ENCODE measurements at regions not wholly inside any gene's neighbourhood (a gene's known extent, or its start where the extent isn't known, plus 50 kb on each side); places are given as distances from the start of the nearest gene placed in this dataset.

- Histone ChIP-seq H3K9ac (ENCODE audit: low read length in 5 of 5) (no peak overlapping the region), H3K27me3 (ENCODE audit: control insufficient read depth in 5 of 5, insufficient read depth in 4 of 5, low read length in 5 of 5) (peaks cover 0 to 6% (median 5%) of the 10 kb centered on the region in 5 donors), H3K4me3 (ENCODE audit: low read depth in 1 of 5, low read length in 5 of 5) (no peak overlapping the region), H3K9me3 (ENCODE audit: control insufficient read depth in 5 of 5, low read length in 5 of 5) (no peaks in the 10 kb centered on the region), H3K4me1 (ENCODE audit: control insufficient read depth in 5 of 5, insufficient read depth in 5 of 5, low read length in 5 of 5) (no peaks in the 10 kb centered on the region), H3K27ac (ENCODE audit: low read depth, low read length) (no peak overlapping the region), H3K36me3 (ENCODE audit: control insufficient read depth in 5 of 5, insufficient read depth in 5 of 5, low read length in 5 of 5) (no peaks in the 10 kb centered on the region)
Measured at GRCh38 chr20:24109537-24109936, 121.0 kb upstream of the GGTLC1 start.

- Histone ChIP-seq H3K36me3 (ENCODE audit: control insufficient read depth in 5 of 5, insufficient read depth in 5 of 5, low read length in 5 of 5) (no peaks in the 10 kb centered on the region), H3K27ac (ENCODE audit: low read depth, low read length) (no peak overlapping the region), H3K9me3 (ENCODE audit: control insufficient read depth in 5 of 5, low read length in 5 of 5) (no peaks in the 10 kb centered on the region), H3K4me3 (ENCODE audit: low read depth in 1 of 5, low read length in 5 of 5) (no peak overlapping the region), H3K9ac (ENCODE audit: low read length in 5 of 5) (no peak overlapping the region), H3K27me3 (ENCODE audit: control insufficient read depth in 5 of 5, insufficient read depth in 4 of 5, low read length in 5 of 5) (peaks cover 0 to 6% (median 5%) of the 10 kb centered on the region in 5 donors), H3K4me1 (ENCODE audit: control insufficient read depth in 5 of 5, insufficient read depth in 5 of 5, low read length in 5 of 5) (no peaks in the 10 kb centered on the region)
Measured at GRCh38 chr20:24109008-24109407, 120.4 kb upstream of the GGTLC1 start.

- H3K36me3 ChIP-seq (ENCODE audit: control insufficient read depth in 5 of 5, insufficient read depth in 5 of 5, low read length in 5 of 5), result no peaks in the 10 kb centered on the region
- no peak overlapping the region for H3K27ac ChIP-seq (ENCODE audit: low read depth, low read length)
- peaks cover 0 to 10% (median 5%) of the 10 kb centered on the region in 5 donors for H3K27me3 ChIP-seq (ENCODE audit: control insufficient read depth in 5 of 5, insufficient read depth in 4 of 5, low read length in 5 of 5)
- H3K4me1 ChIP-seq (ENCODE audit: control insufficient read depth in 5 of 5, insufficient read depth in 5 of 5, low read length in 5 of 5), result no peaks in the 10 kb centered on the region
- no peaks in the 10 kb centered on the region for H3K9me3 ChIP-seq (ENCODE audit: control insufficient read depth in 5 of 5, low read length in 5 of 5)
- H3K9ac ChIP-seq (ENCODE audit: low read length in 5 of 5), result no peak overlapping the region
- no peak overlapping the region for H3K4me3 ChIP-seq (ENCODE audit: low read depth in 1 of 5, low read length in 5 of 5)
Measured at GRCh38 chr20:24108581-24108980, 120.0 kb upstream of the GGTLC1 start.

- no peak overlapping the region for H3K9ac ChIP-seq (ENCODE audit: low read length in 5 of 5)
- H3K4me3 ChIP-seq (ENCODE audit: low read depth in 1 of 5, low read length in 5 of 5), result no peak overlapping the region
- no peak overlapping the region for H3K27ac ChIP-seq (ENCODE audit: low read depth, low read length)
- H3K4me1 ChIP-seq (ENCODE audit: control insufficient read depth in 5 of 5, insufficient read depth in 5 of 5, low read length in 5 of 5), result no peaks in the 10 kb centered on the region
- H3K27me3 ChIP-seq (ENCODE audit: control insufficient read depth in 5 of 5, insufficient read depth in 4 of 5, low read length in 5 of 5), result peaks cover 0 to 7% (median 4%) of the 10 kb centered on the region in 5 donors
- H3K36me3 ChIP-seq (ENCODE audit: control insufficient read depth in 5 of 5, insufficient read depth in 5 of 5, low read length in 5 of 5), result no peaks in the 10 kb centered on the region
- no peaks in the 10 kb centered on the region for H3K9me3 ChIP-seq (ENCODE audit: control insufficient read depth in 5 of 5, low read length in 5 of 5)
Measured at GRCh38 chr20:24106801-24107445, 118.3 kb upstream of the GGTLC1 start.

GRCh38 chr20:24106150-24106800 is 117.7 kb upstream of the GGTLC1 start:
- Histone ChIP-seq H3K9ac (ENCODE audit: low read length in 5 of 5) (no peak overlapping the region), H3K27me3 (ENCODE audit: control insufficient read depth in 5 of 5, insufficient read depth in 4 of 5, low read length in 5 of 5) (peaks cover 0 to 7% (median 4%) of the 10 kb centered on the region in 5 donors), H3K4me1 (ENCODE audit: control insufficient read depth in 5 of 5, insufficient read depth in 5 of 5, low read length in 5 of 5) (no peaks in the 10 kb centered on the region), H3K36me3 (ENCODE audit: control insufficient read depth in 5 of 5, insufficient read depth in 5 of 5, low read length in 5 of 5) (no peaks in the 10 kb centered on the region), H3K27ac (ENCODE audit: low read depth, low read length) (no peak overlapping the region), H3K9me3 (ENCODE audit: control insufficient read depth in 5 of 5, low read length in 5 of 5) (no peaks in the 10 kb centered on the region), H3K4me3 (ENCODE audit: low read depth in 1 of 5, low read length in 5 of 5) (no peak overlapping the region)

- H3K36me3 ChIP-seq (ENCODE audit: control insufficient read depth in 5 of 5, insufficient read depth in 5 of 5, low read length in 5 of 5), result no peaks in the 10 kb centered on the region
- peaks cover 0 to 4% (median 0%) of the 10 kb centered on the region in 5 donors for H3K27me3 ChIP-seq (ENCODE audit: control insufficient read depth in 5 of 5, insufficient read depth in 4 of 5, low read length in 5 of 5)
- no peak overlapping the region for H3K27ac ChIP-seq (ENCODE audit: low read depth, low read length)
- H3K4me3 ChIP-seq (ENCODE audit: low read depth in 1 of 5, low read length in 5 of 5), result no peak overlapping the region
- H3K4me1 ChIP-seq (ENCODE audit: control insufficient read depth in 5 of 5, insufficient read depth in 5 of 5, low read length in 5 of 5), result peaks cover 0 to 8% (median 3%) of the 10 kb centered on the region in 5 donors
- H3K9ac ChIP-seq (ENCODE audit: low read length in 5 of 5), result no peak overlapping the region
- H3K9me3 ChIP-seq (ENCODE audit: control insufficient read depth in 5 of 5, low read length in 5 of 5), result no peaks in the 10 kb centered on the region
Measured at GRCh38 chr20:24102749-24103333, 114.3 kb upstream of the GGTLC1 start.

- H3K27me3 ChIP-seq (ENCODE audit: control insufficient read depth in 5 of 5, insufficient read depth in 4 of 5, low read length in 5 of 5), result peaks cover 0 to 4% (median 0%) of the 10 kb centered on the region in 5 donors
- H3K9me3 ChIP-seq (ENCODE audit: control insufficient read depth in 5 of 5, low read length in 5 of 5), result no peaks in the 10 kb centered on the region
- H3K27ac ChIP-seq (ENCODE audit: low read depth, low read length), result no peak overlapping the region
- H3K9ac ChIP-seq (ENCODE audit: low read length in 5 of 5), result no peak overlapping the region
- peaks cover 0 to 8% (median 3%) of the 10 kb centered on the region in 5 donors for H3K4me1 ChIP-seq (ENCODE audit: control insufficient read depth in 5 of 5, insufficient read depth in 5 of 5, low read length in 5 of 5)
- H3K36me3 ChIP-seq (ENCODE audit: control insufficient read depth in 5 of 5, insufficient read depth in 5 of 5, low read length in 5 of 5), result no peaks in the 10 kb centered on the region
- H3K4me3 ChIP-seq (ENCODE audit: low read depth in 1 of 5, low read length in 5 of 5), result no peak overlapping the region
Measured at GRCh38 chr20:24102290-24102689, 113.7 kb upstream of the GGTLC1 start.

- Histone ChIP-seq H3K36me3 (ENCODE audit: control insufficient read depth in 5 of 5, insufficient read depth in 5 of 5, low read length in 5 of 5) (no peaks in the 10 kb centered on the region), H3K27me3 (ENCODE audit: control insufficient read depth in 5 of 5, insufficient read depth in 4 of 5, low read length in 5 of 5) (peaks cover 0 to 6% (median 3%) of the 10 kb centered on the region in 5 donors), H3K9ac (ENCODE audit: low read length in 5 of 5) (no peak overlapping the region), H3K4me1 (ENCODE audit: control insufficient read depth in 5 of 5, insufficient read depth in 5 of 5, low read length in 5 of 5) (peaks cover 0 to 8% (median 3%) of the 10 kb centered on the region in 5 donors), H3K4me3 (ENCODE audit: low read depth in 1 of 5, low read length in 5 of 5) (no peak overlapping the region), H3K9me3 (ENCODE audit: control insufficient read depth in 5 of 5, low read length in 5 of 5) (no peaks in the 10 kb centered on the region), H3K27ac (ENCODE audit: low read depth, low read length) (no peak overlapping the region)
Measured at GRCh38 chr20:24100370-24101011, 111.9 kb upstream of the GGTLC1 start.

- Histone ChIP-seq H3K9ac (ENCODE audit: low read length in 5 of 5) (no peak overlapping the region), H3K9me3 (ENCODE audit: control insufficient read depth in 5 of 5, low read length in 5 of 5) (no peaks in the 10 kb centered on the region), H3K4me3 (ENCODE audit: low read depth in 1 of 5, low read length in 5 of 5) (no peak overlapping the region), H3K4me1 (ENCODE audit: control insufficient read depth in 5 of 5, insufficient read depth in 5 of 5, low read length in 5 of 5) (peaks cover 0 to 13% (median 3%) of the 10 kb centered on the region in 5 donors), H3K27me3 (ENCODE audit: control insufficient read depth in 5 of 5, insufficient read depth in 4 of 5, low read length in 5 of 5) (peaks cover 0 to 5% (median 2%) of the 10 kb centered on the region in 5 donors), H3K27ac (ENCODE audit: low read depth, low read length) (no peak overlapping the region), H3K36me3 (ENCODE audit: control insufficient read depth in 5 of 5, insufficient read depth in 5 of 5, low read length in 5 of 5) (no peaks in the 10 kb centered on the region)
Measured at GRCh38 chr20:24098886-24099285, 110.3 kb upstream of the GGTLC1 start.
